ENCODE measurements at regions not wholly inside any gene's neighbourhood (a gene's known extent, or its start where the extent isn't known, plus 50 kb on each side); places are given as distances from the start of the nearest gene placed in this dataset.

GRCh38 chr18:42222557-42222956 lies 267.5 kb downstream of the PIK3C3 start:
- TF ChIP-seq EZH2 (IDR thresholded peaks at IDR 0.05; ENCODE audit: insufficient read depth, poor library complexity, severe bottlenecking): no peak
- TF ChIP-seq EZH2phosphoT487 (IDR thresholded peaks at IDR 0.05; ENCODE audit: insufficient read depth, low read depth): no peak
